ENCODE measurements at regions not wholly inside any gene's neighbourhood (a gene's known extent, or its start where the extent isn't known, plus 50 kb on each side); places are given as distances from the start of the nearest gene placed in this dataset.

DNA sequence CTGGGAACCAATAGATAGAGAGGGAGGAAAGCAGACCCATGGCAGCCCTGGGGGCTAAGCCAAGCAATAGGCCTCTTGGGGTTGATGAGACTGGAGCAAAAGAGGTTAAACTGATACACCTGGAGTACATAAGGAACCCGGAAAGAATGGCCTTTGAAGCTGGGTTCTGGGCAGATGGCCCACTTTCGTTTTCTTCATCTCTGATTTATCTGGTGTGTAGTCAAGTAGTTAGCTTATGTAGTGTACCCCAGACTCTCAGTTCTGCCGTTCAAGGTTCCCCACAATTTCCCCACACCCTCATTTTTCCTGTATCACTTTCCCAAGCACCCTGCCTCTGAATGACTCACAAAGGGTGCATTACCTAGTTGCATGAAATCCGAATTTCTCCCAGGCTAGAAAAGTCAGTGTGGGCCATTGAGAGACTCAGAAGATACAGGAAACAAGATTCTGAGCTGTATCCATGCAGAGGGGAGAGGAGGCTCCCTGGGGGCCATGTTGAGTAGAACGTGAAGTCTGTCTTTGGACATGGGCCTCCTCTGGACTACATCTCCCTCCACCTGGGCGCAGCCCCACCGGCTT, 235.0 kb downstream of the LOXHD1 start (continued):
- TF ChIP-seq, protein P1, sequence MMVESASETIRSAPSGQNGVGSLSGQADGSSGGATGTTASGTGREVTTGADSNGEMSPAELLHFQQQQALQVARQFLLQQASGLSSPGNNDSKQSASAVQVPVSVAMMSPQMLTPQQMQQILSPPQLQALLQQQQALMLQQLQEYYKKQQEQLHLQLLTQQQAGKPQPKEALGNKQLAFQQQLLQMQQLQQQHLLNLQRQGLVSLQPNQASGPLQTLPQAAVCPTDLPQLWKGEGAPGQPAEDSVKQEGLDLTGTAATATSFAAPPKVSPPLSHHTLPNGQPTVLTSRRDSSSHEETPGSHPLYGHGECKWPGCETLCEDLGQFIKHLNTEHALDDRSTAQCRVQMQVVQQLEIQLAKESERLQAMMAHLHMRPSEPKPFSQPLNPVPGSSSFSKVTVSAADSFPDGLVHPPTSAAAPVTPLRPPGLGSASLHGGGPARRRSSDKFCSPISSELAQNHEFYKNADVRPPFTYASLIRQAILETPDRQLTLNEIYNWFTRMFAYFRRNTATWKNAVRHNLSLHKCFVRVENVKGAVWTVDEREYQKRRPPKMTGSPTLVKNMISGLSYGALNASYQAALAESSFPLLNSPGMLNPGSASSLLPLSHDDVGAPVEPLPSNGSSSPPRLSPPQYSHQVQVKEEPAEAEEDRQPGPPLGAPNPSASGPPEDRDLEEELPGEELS (CRISPR knock-in tag; IDR thresholded peaks at IDR 0.05), result no peak

- ATAC-seq (no peak), DNase-seq (ENCODE audit: low spot score) (no peak)
- CTCF ChIA-PET, result interaction anchor here (1.1 kb wide), 1 partner anchor 235 kb away, joined by 5 read pairs; the partner anchor contains the start of gene LOXHD1
- TF ChIP-seq NFYB (CRISPR knock-in tag; conservative IDR thresholded peaks at IDR 0.05; ENCODE audit: low read depth) (no peak), NFATC4 (CRISPR knock-in tag; IDR thresholded peaks at IDR 0.05) (no peak), ZNF425 (CRISPR knock-in tag; conservative IDR thresholded peaks at IDR 0.05) (no peak), SMAD4 (CRISPR knock-in tag; IDR thresholded peaks at IDR 0.05) (no peak), NR3C1 (CRISPR knock-in tag; conservative IDR thresholded peaks at IDR 0.05; ENCODE audit: low read depth) (no peak), ZNF219 (CRISPR knock-in tag; IDR thresholded peaks at IDR 0.05; ENCODE audit: borderline replicate concordance) (no peak), ZNF263 (CRISPR knock-in tag; IDR thresholded peaks at IDR 0.05; ENCODE audit: low read depth) (no peak), ZNF416 (CRISPR knock-in tag; IDR thresholded peaks at IDR 0.05) (no peak)
- TF ChIP-seq, protein P2, sequence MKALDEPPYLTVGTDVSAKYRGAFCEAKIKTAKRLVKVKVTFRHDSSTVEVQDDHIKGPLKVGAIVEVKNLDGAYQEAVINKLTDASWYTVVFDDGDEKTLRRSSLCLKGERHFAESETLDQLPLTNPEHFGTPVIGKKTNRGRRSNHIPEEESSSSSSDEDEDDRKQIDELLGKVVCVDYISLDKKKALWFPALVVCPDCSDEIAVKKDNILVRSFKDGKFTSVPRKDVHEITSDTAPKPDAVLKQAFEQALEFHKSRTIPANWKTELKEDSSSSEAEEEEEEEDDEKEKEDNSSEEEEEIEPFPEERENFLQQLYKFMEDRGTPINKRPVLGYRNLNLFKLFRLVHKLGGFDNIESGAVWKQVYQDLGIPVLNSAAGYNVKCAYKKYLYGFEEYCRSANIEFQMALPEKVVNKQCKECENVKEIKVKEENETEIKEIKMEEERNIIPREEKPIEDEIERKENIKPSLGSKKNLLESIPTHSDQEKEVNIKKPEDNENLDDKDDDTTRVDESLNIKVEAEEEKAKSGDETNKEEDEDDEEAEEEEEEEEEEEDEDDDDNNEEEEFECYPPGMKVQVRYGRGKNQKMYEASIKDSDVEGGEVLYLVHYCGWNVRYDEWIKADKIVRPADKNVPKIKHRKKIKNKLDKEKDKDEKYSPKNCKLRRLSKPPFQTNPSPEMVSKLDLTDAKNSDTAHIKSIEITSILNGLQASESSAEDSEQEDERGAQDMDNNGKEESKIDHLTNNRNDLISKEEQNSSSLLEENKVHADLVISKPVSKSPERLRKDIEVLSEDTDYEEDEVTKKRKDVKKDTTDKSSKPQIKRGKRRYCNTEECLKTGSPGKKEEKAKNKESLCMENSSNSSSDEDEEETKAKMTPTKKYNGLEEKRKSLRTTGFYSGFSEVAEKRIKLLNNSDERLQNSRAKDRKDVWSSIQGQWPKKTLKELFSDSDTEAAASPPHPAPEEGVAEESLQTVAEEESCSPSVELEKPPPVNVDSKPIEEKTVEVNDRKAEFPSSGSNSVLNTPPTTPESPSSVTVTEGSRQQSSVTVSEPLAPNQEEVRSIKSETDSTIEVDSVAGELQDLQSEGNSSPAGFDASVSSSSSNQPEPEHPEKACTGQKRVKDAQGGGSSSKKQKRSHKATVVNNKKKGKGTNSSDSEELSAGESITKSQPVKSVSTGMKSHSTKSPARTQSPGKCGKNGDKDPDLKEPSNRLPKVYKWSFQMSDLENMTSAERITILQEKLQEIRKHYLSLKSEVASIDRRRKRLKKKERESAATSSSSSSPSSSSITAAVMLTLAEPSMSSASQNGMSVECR (CRISPR knock-in tag; IDR thresholded peaks at IDR 0.05; ENCODE audit: borderline replicate concordance), result no peak
- TF ChIP-seq, protein P3, sequence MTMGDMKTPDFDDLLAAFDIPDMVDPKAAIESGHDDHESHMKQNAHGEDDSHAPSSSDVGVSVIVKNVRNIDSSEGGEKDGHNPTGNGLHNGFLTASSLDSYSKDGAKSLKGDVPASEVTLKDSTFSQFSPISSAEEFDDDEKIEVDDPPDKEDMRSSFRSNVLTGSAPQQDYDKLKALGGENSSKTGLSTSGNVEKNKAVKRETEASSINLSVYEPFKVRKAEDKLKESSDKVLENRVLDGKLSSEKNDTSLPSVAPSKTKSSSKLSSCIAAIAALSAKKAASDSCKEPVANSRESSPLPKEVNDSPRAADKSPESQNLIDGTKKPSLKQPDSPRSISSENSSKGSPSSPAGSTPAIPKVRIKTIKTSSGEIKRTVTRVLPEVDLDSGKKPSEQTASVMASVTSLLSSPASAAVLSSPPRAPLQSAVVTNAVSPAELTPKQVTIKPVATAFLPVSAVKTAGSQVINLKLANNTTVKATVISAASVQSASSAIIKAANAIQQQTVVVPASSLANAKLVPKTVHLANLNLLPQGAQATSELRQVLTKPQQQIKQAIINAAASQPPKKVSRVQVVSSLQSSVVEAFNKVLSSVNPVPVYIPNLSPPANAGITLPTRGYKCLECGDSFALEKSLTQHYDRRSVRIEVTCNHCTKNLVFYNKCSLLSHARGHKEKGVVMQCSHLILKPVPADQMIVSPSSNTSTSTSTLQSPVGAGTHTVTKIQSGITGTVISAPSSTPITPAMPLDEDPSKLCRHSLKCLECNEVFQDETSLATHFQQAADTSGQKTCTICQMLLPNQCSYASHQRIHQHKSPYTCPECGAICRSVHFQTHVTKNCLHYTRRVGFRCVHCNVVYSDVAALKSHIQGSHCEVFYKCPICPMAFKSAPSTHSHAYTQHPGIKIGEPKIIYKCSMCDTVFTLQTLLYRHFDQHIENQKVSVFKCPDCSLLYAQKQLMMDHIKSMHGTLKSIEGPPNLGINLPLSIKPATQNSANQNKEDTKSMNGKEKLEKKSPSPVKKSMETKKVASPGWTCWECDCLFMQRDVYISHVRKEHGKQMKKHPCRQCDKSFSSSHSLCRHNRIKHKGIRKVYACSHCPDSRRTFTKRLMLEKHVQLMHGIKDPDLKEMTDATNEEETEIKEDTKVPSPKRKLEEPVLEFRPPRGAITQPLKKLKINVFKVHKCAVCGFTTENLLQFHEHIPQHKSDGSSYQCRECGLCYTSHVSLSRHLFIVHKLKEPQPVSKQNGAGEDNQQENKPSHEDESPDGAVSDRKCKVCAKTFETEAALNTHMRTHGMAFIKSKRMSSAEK (CRISPR knock-in tag; IDR thresholded peaks at IDR 0.05; ENCODE audit: borderline replicate concordance), result no peak
- Mint-ChIP-seq H3K4me1 (peaks cover 37% of the 10 kb centered on the region), H3K27ac (no peak overlapping the region), H3K4me3 (no peak overlapping the region), H3K36me3 (no peaks in the 10 kb centered on the region), H3K27me3 (ENCODE audit: low read depth) (no peaks in the 10 kb centered on the region), H3K9me3 (no peaks in the 10 kb centered on the region)
- POLR2A ChIA-PET, result no interaction called here
Measured at GRCh38 chr18:46422552-46423055, 234.4 kb downstream of the LOXHD1 start.
